SIG-M5 treated with dmso at 0.1 percent for 504 hours (cell line): ENCODE measurements at regions not wholly inside any gene's neighbourhood (a gene's known extent, or its start where the extent isn't known, plus 50 kb on each side); places are given as distances from the start of the nearest gene placed in this dataset.

Source experiments
- DNase-seq: peaks from one replicate; lab custom pipeline; 2025; ENCODE audit not compliant: unreplicated experiment; lab: John Stamatoyannopoulos, UW

GRCh38 chr6:112795316-112795715 lies 448.2 kb downstream of the RFPL4B start:
- no peak for DNase-seq

- DNase-seq, result no peak
These were observed 449.6 kb downstream of the RFPL4B start for GRCh38 chr6:112796712-112797111.

GRCh38 chr6:112799889-112800288 lies 452.8 kb downstream of the RFPL4B start:
- no peak for DNase-seq

- no peak for DNase-seq
These were observed 453.3 kb downstream of the RFPL4B start for GRCh38 chr6:112800439-112800838.

GRCh38 chr6:112800916-112801315 lies 453.8 kb downstream of the RFPL4B start:
- no peak for DNase-seq

GRCh38 chr6:112801468-112802080 lies 454.4 kb downstream of the RFPL4B start:
- no peak for DNase-seq

GRCh38 chr6:112802144-112802543 lies 455.0 kb downstream of the RFPL4B start:
- DNase-seq, result no peak

GRCh38 chr6:112804638-112805330 lies 457.7 kb downstream of the RFPL4B start:
- no peak for DNase-seq

- DNase-seq, result no peak
These were observed 459.2 kb downstream of the RFPL4B start for GRCh38 chr6:112806163-112806865.

- DNase-seq, result no peak
These were observed 474.3 kb downstream of the RFPL4B start for GRCh38 chr6:112821476-112821875.

GRCh38 chr6:112822769-112823168 lies 475.6 kb downstream of the RFPL4B start:
- no peak for DNase-seq

GRCh38 chr6:112827793-112828192 lies 480.7 kb downstream of the RFPL4B start:
- no peak for DNase-seq

GRCh38 chr6:112831022-112831421 lies 483.9 kb downstream of the RFPL4B start:
- no peak for DNase-seq

- DNase-seq, result no peak
These were observed 486.5 kb downstream of the RFPL4B start for GRCh38 chr6:112833581-112834131.

- no peak for DNase-seq
These were observed 487.9 kb downstream of the RFPL4B start for GRCh38 chr6:112835078-112835477.

- no peak for DNase-seq
These were observed 492.4 kb downstream of the RFPL4B start for GRCh38 chr6:112839525-112839961.

- DNase-seq, result no peak
These were observed 494.6 kb downstream of the RFPL4B start for GRCh38 chr6:112841553-112842329.

- DNase-seq, result no peak
These were observed 495.2 kb downstream of the RFPL4B start for GRCh38 chr6:112842330-112842685.

GRCh38 chr6:112846681-112847080 lies 499.6 kb downstream of the RFPL4B start:
- DNase-seq, result no peak

- DNase-seq, result no peak
These were observed 504.0 kb downstream of the RFPL4B start for GRCh38 chr6:112851146-112851545.

GRCh38 chr6:112853162-112853561 lies 506.0 kb downstream of the RFPL4B start:
- DNase-seq, result no peak
